ENCODE measurements at regions not wholly inside any gene's neighbourhood (a gene's known extent, or its start where the extent isn't known, plus 50 kb on each side); places are given as distances from the start of the nearest gene placed in this dataset.
A peak's percentile ranks its signal among the peaks of the same experiment; 100 is the strongest.

GRCh38 chr13:75195495-75196146, 286.3 kb downstream of the TBC1D4 start:
- no peak for DNase-seq (ENCODE audit: low spot score in 2 of 2, unreplicated experiment in 2 of 2)
- no peaks in the 10 kb centered on the region for H3K9me3 Mint-ChIP-seq
- no peak overlapping the region for H3K4me3 Mint-ChIP-seq
- no peaks in the 10 kb centered on the region for H3K36me3 Mint-ChIP-seq
- no peak for TF ChIP-seq CTCF (IDR thresholded peaks at IDR 0.05; ENCODE audit: unreplicated experiment)
- no peak overlapping the region for H3K27ac Mint-ChIP-seq
- peaks cover 20% of the 10 kb centered on the region for H3K4me1 Mint-ChIP-seq
- peaks cover 19% of the 10 kb centered on the region for H3K27me3 Mint-ChIP-seq (ENCODE audit: low read depth)

GRCh38 chr13:75194717-75195462, 287.1 kb downstream of the TBC1D4 start:
- no peak overlapping the region for H3K27ac Mint-ChIP-seq
- H3K9me3 Mint-ChIP-seq: peaks cover 3% of the 10 kb centered on the region
- H3K4me3 Mint-ChIP-seq: no peak overlapping the region
- H3K4me1 Mint-ChIP-seq: peaks cover 20% of the 10 kb centered on the region
- H3K27me3 Mint-ChIP-seq (ENCODE audit: low read depth): peaks cover 15% of the 10 kb centered on the region
- no peaks in the 10 kb centered on the region for H3K36me3 Mint-ChIP-seq
- no peak for DNase-seq (ENCODE audit: low spot score in 2 of 2, unreplicated experiment in 2 of 2)
- no peak for TF ChIP-seq CTCF (IDR thresholded peaks at IDR 0.05; ENCODE audit: unreplicated experiment)

- H3K27me3 Mint-ChIP-seq (ENCODE audit: low read depth): no peaks in the 10 kb centered on the region
- no peak overlapping the region for H3K27ac Mint-ChIP-seq
Measured at GRCh38 chr13:75186379-75186778, 295.6 kb downstream of the TBC1D4 start.

GRCh38 chr13:75181906-75182305, 300.1 kb downstream of the TBC1D4 start:
- no peak for DNase-seq (ENCODE audit: low spot score in 2 of 2, unreplicated experiment in 2 of 2)
- peak overlapping the region; percentile 39 for H3K27ac Mint-ChIP-seq
- H3K27me3 Mint-ChIP-seq (ENCODE audit: low read depth): no peaks in the 10 kb centered on the region
- H3K9me3 Mint-ChIP-seq: peaks cover 25% of the 10 kb centered on the region
- H3K36me3 Mint-ChIP-seq: peaks cover 7% of the 10 kb centered on the region
- H3K4me1 Mint-ChIP-seq: peaks cover 19% of the 10 kb centered on the region
- no peak for TF ChIP-seq CTCF (IDR thresholded peaks at IDR 0.05; ENCODE audit: unreplicated experiment)
- H3K4me3 Mint-ChIP-seq: no peak overlapping the region

More at GRCh38 chr13:75186379-75186778, 295.6 kb downstream of the TBC1D4 start:
- no peak for DNase-seq (ENCODE audit: low spot score in 2 of 2, unreplicated experiment in 2 of 2)
- peaks cover 7% of the 10 kb centered on the region for H3K36me3 Mint-ChIP-seq
- TF ChIP-seq CTCF (IDR thresholded peaks at IDR 0.05; ENCODE audit: unreplicated experiment): no peak
- no peak overlapping the region for H3K4me3 Mint-ChIP-seq
- peaks cover 17% of the 10 kb centered on the region for H3K4me1 Mint-ChIP-seq
- peaks cover 27% of the 10 kb centered on the region for H3K9me3 Mint-ChIP-seq

- H3K27ac Mint-ChIP-seq: no peak overlapping the region
- peaks cover 29% of the 10 kb centered on the region for H3K9me3 Mint-ChIP-seq
- TF ChIP-seq CTCF (IDR thresholded peaks at IDR 0.05; ENCODE audit: unreplicated experiment): no peak
- H3K4me1 Mint-ChIP-seq: peaks cover 15% of the 10 kb centered on the region
- peaks cover 7% of the 10 kb centered on the region for H3K36me3 Mint-ChIP-seq
- DNase-seq (ENCODE audit: low spot score in 2 of 2, unreplicated experiment in 2 of 2): no peak
- H3K4me3 Mint-ChIP-seq: no peak overlapping the region
- H3K27me3 Mint-ChIP-seq (ENCODE audit: low read depth): no peaks in the 10 kb centered on the region
Measured at GRCh38 chr13:75180805-75181455, 301.0 kb downstream of the TBC1D4 start.
